ENCODE measurements at regions not wholly inside any gene's neighbourhood (a gene's known extent, or its start where the extent isn't known, plus 50 kb on each side); places are given as distances from the start of the nearest gene placed in this dataset.
"Not testable (repeated sequence)": the region's sequence is repeated elsewhere in the genome, so short reads cannot be mapped to it uniquely, and the experiment has no call there.

DNA sequence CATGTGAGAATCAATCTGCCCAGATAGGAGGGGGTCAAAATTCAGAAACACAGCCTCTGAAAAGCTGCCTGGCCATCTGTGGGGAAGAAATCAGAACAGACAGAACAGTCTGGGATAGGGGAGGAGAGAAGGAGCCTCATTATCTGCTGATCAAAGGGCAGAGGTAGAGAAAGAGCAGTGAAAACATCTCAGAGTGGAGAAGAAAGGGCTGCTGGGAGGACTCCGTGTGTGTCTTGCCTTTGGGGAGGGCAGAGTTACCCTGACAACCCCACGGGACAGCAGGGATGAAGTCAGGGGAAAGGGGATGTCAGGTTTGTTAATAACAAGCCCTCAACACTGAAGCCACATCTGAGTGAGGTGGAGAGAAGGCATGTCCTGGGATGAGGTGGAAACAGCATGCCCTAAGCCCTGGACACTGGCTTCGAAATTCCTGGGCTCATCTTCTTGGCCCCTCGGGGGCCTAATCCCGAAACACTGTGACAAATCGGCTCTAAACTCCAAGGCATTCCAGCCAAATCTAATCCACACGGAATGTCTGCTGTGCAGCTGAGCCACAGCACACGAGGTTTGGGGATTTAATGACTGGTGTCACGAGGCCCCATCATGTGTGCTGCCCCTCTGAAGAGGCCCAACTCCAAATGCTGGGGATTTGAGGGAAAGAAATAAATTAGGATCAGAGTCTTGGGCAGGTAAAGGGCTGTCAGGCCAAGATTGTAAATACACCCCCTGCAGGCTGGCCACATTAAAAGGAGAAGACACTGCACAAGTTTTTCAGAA is 82.8 kb upstream of the FGFR2 start:
- peak; percentile 72 for DNase-seq (ENCODE audit: low read depth)
- no peak overlapping the region for H3K4me3 ChIP-seq (ENCODE audit: low read length)
- TF ChIP-seq, protein P1, sequence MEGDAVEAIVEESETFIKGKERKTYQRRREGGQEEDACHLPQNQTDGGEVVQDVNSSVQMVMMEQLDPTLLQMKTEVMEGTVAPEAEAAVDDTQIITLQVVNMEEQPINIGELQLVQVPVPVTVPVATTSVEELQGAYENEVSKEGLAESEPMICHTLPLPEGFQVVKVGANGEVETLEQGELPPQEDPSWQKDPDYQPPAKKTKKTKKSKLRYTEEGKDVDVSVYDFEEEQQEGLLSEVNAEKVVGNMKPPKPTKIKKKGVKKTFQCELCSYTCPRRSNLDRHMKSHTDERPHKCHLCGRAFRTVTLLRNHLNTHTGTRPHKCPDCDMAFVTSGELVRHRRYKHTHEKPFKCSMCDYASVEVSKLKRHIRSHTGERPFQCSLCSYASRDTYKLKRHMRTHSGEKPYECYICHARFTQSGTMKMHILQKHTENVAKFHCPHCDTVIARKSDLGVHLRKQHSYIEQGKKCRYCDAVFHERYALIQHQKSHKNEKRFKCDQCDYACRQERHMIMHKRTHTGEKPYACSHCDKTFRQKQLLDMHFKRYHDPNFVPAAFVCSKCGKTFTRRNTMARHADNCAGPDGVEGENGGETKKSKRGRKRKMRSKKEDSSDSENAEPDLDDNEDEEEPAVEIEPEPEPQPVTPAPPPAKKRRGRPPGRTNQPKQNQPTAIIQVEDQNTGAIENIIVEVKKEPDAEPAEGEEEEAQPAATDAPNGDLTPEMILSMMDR (conservative IDR thresholded peaks at IDR 0.05; ENCODE audit: low read depth, low read length), result peak; percentile 26

DNA sequence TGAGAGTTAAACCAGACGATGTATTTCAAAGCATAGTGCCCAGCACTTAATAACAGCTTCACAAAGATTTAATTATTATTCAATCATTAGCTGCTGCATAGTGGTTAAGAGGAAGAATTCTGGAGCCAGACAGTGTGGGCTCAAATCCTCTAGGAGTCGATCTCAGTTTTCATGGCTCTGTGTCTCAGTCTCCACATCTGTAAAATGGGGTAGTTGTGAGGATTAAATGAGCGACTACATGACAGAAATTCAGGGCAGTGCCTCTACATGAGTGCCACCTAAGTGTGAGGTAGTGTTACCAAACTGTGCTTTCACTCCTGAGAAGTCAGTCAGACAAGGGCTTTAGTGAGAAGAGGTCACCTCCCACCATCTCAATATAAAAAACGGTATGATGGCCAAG is 81.7 kb upstream of the FGFR2 start:
- no peak overlapping the region for H3K4me3 ChIP-seq (ENCODE audit: low read length)
- no peak for DNase-seq (ENCODE audit: low read depth)
- TF ChIP-seq, protein P1 (conservative IDR thresholded peaks at IDR 0.05; ENCODE audit: low read depth, low read length), result no peak

DNA sequence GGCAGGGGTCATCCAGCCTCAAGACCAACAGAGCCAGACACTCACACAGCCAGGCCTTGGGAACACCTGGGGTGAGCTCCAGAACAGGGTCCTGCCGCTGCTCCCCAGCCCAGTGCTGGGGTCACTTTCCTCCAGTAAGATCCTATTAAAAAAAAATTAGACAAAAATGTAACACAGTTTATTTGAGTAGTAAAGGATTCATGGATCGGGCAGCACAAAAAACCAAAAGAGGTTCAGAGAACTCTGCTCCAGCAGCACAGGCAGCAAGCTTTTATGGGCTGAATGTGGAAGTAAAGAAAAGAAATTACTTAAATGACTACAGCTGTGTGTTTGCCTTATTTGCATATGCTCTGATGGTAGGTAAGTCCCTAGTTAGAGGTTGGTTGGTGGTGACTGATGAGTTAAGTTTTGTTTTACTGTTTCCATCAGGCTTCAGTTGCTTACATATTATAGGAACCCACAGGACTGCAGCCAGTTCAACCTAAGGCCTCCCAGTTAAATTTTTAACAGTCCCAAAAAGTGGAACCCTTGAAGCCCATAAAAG is 80.5 kb upstream of the FGFR2 start:
- TF ChIP-seq, protein P1 (conservative IDR thresholded peaks at IDR 0.05; ENCODE audit: low read depth, low read length), result no peak
- H3K4me3 ChIP-seq (ENCODE audit: low read length), result no peak overlapping the region
- no peak for DNase-seq (ENCODE audit: low read depth)

DNA sequence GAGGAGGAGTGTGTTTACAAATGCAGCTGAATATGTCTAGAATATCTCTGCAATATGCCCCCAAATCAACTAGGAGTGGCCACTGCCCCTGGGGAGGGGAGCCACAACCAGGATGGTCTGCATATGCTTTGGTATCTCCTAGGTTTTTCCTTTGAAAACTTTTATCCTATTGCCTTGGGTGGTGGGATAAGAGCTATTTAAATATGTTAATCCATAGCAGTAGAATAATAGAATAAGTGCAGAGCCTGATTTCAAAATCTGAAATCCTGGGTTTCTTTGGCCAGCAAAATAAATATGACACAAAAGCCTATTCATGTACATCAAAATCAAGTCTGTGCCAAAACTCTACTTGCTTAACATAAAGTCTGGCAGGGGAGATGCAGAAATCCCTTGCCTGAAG is 79.6 kb upstream of the FGFR2 start:
- DNase-seq (ENCODE audit: low read depth), result no peak
- TF ChIP-seq, protein P1 (conservative IDR thresholded peaks at IDR 0.05; ENCODE audit: low read depth, low read length), result no peak
- H3K4me3 ChIP-seq (ENCODE audit: low read length), result no peak overlapping the region

DNA sequence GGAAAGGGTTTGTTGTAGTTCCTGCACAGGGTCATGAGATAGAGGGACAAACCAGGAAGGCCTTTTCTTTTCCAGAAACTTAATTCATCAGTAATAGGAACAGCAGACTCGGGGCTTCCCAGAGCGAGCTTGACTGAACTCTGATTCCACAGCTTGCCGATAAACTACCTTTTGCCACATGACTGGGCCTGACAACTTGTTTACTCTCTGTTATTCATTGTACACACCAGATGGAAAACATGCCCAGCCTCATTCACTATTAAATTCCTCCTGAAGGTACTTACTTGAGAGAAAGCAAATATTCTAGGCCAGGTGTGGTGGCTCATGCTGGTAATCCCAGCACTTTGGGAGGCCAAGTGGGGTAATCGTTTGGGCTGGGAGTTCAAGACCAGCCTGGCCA is 77.1 kb upstream of the FGFR2 start:
- DNase-seq (ENCODE audit: low read depth), result no peak
- no peak overlapping the region for H3K4me3 ChIP-seq (ENCODE audit: low read length)
- TF ChIP-seq, protein P1 (conservative IDR thresholded peaks at IDR 0.05; ENCODE audit: low read depth, low read length), result no peak

DNA sequence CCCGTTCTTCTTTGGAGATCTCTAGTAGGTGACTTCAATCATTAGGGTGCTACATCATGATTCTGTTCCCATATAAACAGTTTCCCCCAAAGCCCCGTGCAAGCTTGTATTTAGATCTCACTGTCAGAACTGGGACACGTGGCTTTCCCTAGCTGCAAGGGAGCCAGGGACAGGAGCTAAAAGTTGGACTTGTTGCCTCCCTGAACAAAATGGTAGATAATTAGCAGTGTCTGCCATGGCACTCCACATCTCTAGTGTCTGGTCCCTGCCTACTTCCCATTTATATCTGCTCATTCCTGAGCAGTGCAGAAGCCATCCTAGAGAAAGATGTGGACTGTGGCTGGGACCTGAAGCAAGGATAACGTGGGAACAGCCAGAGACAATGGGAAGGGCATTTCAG is 76.6 kb upstream of the FGFR2 start:
- DNase-seq (ENCODE audit: low read depth), result no peak
- no peak overlapping the region for H3K4me3 ChIP-seq (ENCODE audit: low read length)
- TF ChIP-seq, protein P1 (conservative IDR thresholded peaks at IDR 0.05; ENCODE audit: low read depth, low read length), result no peak

DNA sequence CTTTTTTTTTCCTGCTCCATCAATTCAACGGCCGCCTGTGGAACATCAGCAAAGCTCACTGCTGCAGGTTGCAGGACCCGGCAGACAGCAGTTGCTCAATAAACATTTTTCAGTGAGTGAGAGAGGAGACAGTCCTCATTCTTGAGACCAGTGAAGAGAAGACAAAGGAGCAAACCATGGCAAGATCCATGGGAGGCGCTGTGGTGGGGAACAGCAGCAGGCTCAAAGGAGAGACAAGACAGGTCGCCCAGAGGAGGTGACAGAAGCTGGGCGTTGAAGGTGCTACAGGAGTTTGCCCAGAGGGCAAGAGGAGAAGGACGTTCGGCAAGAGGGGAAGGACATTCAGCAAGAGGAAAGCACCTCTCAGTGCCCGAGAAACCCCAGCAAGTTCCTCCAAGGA is 74.5 kb upstream of the FGFR2 start:
- H3K4me3 ChIP-seq (ENCODE audit: low read length), result no peak overlapping the region
- DNase-seq (ENCODE audit: low read depth), result no peak
- TF ChIP-seq, protein P1 (conservative IDR thresholded peaks at IDR 0.05; ENCODE audit: low read depth, low read length), result no peak

DNA sequence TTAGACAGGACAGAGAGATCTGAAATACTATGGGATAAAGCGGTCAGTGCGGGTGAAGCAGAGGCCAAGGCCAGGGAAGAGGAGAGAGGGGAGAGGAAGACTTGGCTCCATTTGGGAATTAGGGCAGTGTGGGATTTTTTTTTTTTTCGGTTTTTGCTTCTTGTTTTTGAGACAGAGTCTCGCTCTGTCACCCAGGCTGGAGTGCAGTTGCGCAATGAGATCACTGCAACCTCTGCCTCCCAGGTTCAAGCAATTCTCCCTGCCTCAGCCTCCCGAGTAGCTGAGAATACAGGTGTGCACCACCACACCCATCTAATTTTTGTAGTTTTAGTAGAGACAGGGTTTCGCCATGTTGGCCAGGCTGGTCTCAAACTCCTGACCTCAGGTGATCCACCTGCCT is 71.6 kb upstream of the FGFR2 start:
- DNase-seq (ENCODE audit: low read depth); H3K4me3 ChIP-seq (ENCODE audit: low read length): not testable (repeated sequence)

All from retinal pigment epithelial cell (primary cell).